HG03025 (cell line): ENCODE measurements at regions not wholly inside any gene's neighbourhood (a gene's known extent, or its start where the extent isn't known, plus 50 kb on each side); places are given as distances from the start of the nearest gene placed in this dataset.

Experiments
- ATAC-seq: cut with Tn5 transposase; IDR thresholded peaks from one replicate; pipeline ENCODE4 v1.9.1; 2021; ENCODE audit warnings: mild to moderate bottlenecking, moderate library complexity; ENCODE audit not compliant: unreplicated experiment, low FRiP score

GRCh38 chr2:215530191-215530968, 94.5 kb upstream of the FN1 start:
- ATAC-seq, result no peak

GRCh38 chr2:215529271-215529670, 93.4 kb upstream of the FN1 start:
- ATAC-seq, result no peak

GRCh38 chr2:215528555-215528954, 92.7 kb upstream of the FN1 start:
- no peak for ATAC-seq

- ATAC-seq, result no peak
Observed at GRCh38 chr2:215527736-215528135, 91.9 kb upstream of the FN1 start.

- ATAC-seq, result no peak
Observed at GRCh38 chr2:215526341-215526740, 90.5 kb upstream of the FN1 start.

GRCh38 chr2:215522237-215522636, 86.4 kb upstream of the FN1 start:
- ATAC-seq, result no peak

GRCh38 chr2:215521031-215521430, 85.2 kb upstream of the FN1 start:
- ATAC-seq, result no peak

- no peak for ATAC-seq
Observed at GRCh38 chr2:215517391-215517790, 81.5 kb upstream of the FN1 start.

GRCh38 chr2:215514516-215514915, 78.6 kb upstream of the FN1 start:
- no peak for ATAC-seq

- no peak for ATAC-seq
Observed at GRCh38 chr2:215511454-215512346, 75.8 kb upstream of the FN1 start.

GRCh38 chr2:215507836-215508235, 72.0 kb upstream of the FN1 start:
- ATAC-seq, result no peak

- ATAC-seq, result no peak
Observed at GRCh38 chr2:215507136-215507535, 71.3 kb upstream of the FN1 start.

GRCh38 chr2:215506604-215506990, 70.7 kb upstream of the FN1 start:
- no peak for ATAC-seq

- ATAC-seq, result no peak
Observed at GRCh38 chr2:215505044-215505786, 69.3 kb upstream of the FN1 start.

- no peak for ATAC-seq
Observed at GRCh38 chr2:215504547-215504946, 68.7 kb upstream of the FN1 start.

GRCh38 chr2:215503381-215503780, 67.5 kb upstream of the FN1 start:
- no peak for ATAC-seq

- no peak for ATAC-seq
Observed at GRCh38 chr2:215500466-215500865, 64.6 kb upstream of the FN1 start.

- no peak for ATAC-seq
Observed at GRCh38 chr2:215499331-215499730, 63.5 kb upstream of the FN1 start.

GRCh38 chr2:215498431-215498830, 62.6 kb upstream of the FN1 start:
- ATAC-seq, result no peak

- no peak for ATAC-seq
Observed at GRCh38 chr2:215493376-215493775, 57.5 kb upstream of the FN1 start.

GRCh38 chr2:215489288-215489848, 53.5 kb upstream of the FN1 start:
- no peak for ATAC-seq
